NT2/D1 (cell line): ENCODE measurements at regions not wholly inside any gene's neighbourhood (a gene's known extent, or its start where the extent isn't known, plus 50 kb on each side); places are given as distances from the start of the nearest gene placed in this dataset.

Experiments
- DNase-seq: peaks from one replicate; pipeline ENCODE4 v3.0.0-alpha.2; 2011; ENCODE audit warnings: low read depth, low spot score
- H3K27me3 ChIP-seq: 2 replicates; pipeline ENCODE4 v1.6.0; 2011; ENCODE audit warnings: mild to moderate bottlenecking; ENCODE audit not compliant: insufficient read length, insufficient read depth
- H3K36me3 ChIP-seq: 2 replicates; pipeline ENCODE4 v1.6.1; 2011; ENCODE audit warnings: mild to moderate bottlenecking, low read length, mixed read lengths; ENCODE audit not compliant: insufficient read depth, insufficient read length
- H3K4me1 ChIP-seq: 2 replicates; pipeline ENCODE4 v1.5.1; 2011; ENCODE audit not compliant: insufficient read depth, insufficient read length
- H3K4me3 ChIP-seq: 2 replicates; pipeline ENCODE4 v1.5.1; 2011; ENCODE audit warnings: low read depth; ENCODE audit not compliant: insufficient read length
- H3K9ac ChIP-seq: 2 replicates; pipeline ENCODE4 v1.6.0; 2011; ENCODE audit warnings: low read depth; ENCODE audit not compliant: insufficient read length
- H3K9me3 ChIP-seq: 2 replicates; pipeline ENCODE4 v1.5.1; 2011; ENCODE audit warnings: mild to moderate bottlenecking, low read length; ENCODE audit not compliant: insufficient read depth
- SUZ12 ChIP-seq: IDR thresholded peaks from 2 replicates; pipeline ENCODE4 v1.6.1; 2011; ENCODE audit not compliant: insufficient read length, insufficient read depth; ENCODE audit errors: extremely low read depth
- YY1 ChIP-seq: IDR thresholded peaks from 2 replicates; pipeline ENCODE4 v1.6.1; 2011; ENCODE audit not compliant: insufficient read length, insufficient read depth
- ZNF274 ChIP-seq: IDR thresholded peaks from 2 replicates; pipeline ENCODE4 v1.6.1; 2011; ENCODE audit warnings: mild to moderate bottlenecking, low read depth, low read length

DNA sequence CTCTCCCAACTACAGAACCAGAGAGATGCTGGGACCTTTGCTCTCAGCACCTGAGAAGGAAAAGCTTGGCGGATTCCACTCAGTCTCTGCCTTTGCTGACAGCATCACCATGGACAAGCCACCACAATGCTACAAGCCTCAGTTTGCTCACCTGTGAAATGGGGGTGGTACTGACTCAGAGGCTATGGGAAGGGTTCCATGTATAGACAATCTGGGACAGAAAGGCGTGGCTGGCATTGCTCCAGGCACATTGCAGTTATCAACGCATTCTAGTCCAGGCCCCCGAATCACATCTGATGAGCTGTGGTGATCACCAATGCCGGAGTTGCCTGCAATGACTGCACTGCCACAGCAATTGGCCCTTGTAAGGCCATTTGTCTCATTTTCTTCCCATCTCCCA, 72.6 kb downstream of the ISX start:
- Histone ChIP-seq H3K4me1 (peaks cover 2% of the 10 kb centered on the region), H3K9me3 (no peaks in the 10 kb centered on the region), H3K4me3 (no peak overlapping the region), H3K36me3 (no peaks in the 10 kb centered on the region), H3K9ac (no peak overlapping the region), H3K27me3 (no peaks in the 10 kb centered on the region)
- TF ChIP-seq YY1 (no peak), ZNF274 (no peak), SUZ12 (no peak)
- DNase-seq: no peak

DNA sequence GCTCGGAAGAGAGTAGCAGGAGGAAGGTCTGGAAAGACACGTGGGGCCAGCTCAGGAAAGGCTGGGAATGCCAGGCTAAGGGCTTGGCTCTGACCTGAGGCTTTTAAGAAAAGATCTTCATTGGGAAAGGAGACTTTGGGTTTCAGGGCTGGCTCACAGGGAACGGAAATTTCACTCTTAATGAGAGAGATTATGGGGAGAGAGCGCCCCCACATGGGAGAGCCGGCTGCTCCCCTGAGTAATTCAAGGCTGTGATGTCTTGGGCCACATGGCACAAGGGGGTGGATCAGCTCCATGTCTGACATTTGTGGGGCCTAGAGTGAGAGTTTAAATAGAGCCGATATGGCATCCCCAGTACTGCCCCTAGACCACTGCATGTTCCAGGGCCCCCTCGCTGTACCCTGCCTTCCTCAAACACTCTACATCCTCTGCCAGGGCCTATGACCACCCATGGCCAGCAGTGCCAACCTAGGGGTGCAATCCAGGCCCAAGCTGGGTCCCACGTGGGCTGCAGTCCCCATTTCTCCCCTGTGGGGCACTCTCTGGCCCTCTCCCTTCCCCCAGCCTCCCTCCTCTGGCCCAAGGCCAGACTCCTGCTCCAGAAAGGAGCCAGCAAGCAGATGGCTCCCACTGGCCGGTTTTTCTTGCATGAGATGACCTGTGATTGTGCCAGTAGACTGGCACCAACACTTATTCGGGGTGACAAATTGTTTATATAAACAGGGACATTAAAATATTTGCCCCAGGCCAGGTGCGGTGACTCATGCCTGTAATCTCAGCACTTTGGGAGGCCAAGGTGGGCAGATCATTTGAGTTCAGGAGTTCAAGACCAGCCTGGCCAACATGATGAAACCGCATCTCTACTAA, 75.2 kb downstream of the ISX start:
- DNase-seq: no peak
- no peak overlapping the region for H3K4me3 ChIP-seq
- no peaks in the 10 kb centered on the region for H3K9me3 ChIP-seq
- H3K36me3 ChIP-seq: no peaks in the 10 kb centered on the region
- peaks cover 2% of the 10 kb centered on the region for H3K4me1 ChIP-seq
- no peaks in the 10 kb centered on the region for H3K27me3 ChIP-seq
- TF ChIP-seq ZNF274 (no peak), SUZ12 (no peak), YY1 (no peak)
- H3K9ac ChIP-seq: no peak overlapping the region

DNA sequence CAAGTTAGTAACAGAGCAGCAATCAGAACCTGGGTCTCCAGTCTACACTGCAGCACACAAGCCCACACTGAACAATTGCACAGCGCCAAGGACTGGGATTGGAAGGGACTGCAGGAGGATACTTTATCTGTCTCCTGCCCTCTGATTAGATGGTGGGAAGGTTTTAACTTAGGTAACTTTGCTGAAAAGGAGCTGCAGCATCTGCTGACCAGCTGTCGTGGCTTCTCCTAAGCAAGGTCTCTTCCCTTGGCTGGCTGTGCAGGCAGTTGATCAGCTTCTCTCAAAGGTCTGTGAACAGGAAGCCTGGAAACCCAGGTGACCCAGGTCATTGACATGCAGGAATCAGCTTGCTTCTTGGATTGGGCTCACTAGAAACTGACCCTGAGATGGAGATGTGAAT, 82.4 kb downstream of the ISX start:
- TF ChIP-seq YY1: no peak
- no peak for TF ChIP-seq SUZ12
- no peak for TF ChIP-seq ZNF274
- no peaks in the 10 kb centered on the region for H3K9me3 ChIP-seq
- no peak for DNase-seq

DNA sequence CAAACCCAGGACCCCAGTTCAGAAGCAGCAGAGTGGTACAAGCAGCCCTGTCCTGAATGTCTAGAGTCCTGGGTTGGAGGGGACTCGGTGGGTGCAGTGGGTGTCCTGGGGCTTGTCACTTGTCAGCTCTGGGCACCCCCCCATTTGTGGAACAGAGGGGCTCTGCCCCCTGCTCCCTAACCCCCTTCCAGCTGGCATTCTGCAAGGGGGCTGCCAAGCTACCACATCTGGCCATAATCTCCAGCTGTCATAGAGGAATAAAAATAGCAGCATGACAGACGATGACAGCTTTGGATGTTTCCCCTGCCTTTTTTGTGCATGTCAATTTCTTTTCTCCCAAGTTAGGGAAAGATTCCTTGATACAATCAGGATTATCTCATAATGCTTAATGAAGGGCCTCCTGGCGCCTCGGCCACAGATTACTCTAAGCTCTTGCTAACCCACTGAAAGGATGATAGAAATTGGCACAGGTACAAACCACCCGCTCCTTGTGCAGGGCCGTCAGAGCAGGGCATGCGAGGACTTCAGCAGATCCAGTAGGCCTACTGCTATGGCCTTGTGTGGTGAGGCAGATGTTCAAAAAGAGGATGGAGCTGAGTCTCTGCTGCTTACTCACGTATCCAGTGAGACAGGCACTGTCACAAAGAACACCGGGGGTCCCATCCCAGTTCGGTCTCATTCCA, 83.0 kb downstream of the ISX start:
- H3K36me3 ChIP-seq: no peaks in the 10 kb centered on the region
- H3K27me3 ChIP-seq: no peaks in the 10 kb centered on the region
- no peak for TF ChIP-seq YY1
- TF ChIP-seq ZNF274: no peak
- no peak for TF ChIP-seq SUZ12
- no peak for DNase-seq
- no peak overlapping the region for H3K4me3 ChIP-seq
- peaks cover under 1% of the 10 kb centered on the region for H3K4me1 ChIP-seq
- H3K9ac ChIP-seq: no peak overlapping the region
- H3K9me3 ChIP-seq: no peaks in the 10 kb centered on the region

More for the DNA sequence above, 82.4 kb downstream of the ISX start:
- Histone ChIP-seq H3K9ac (no peak overlapping the region), H3K36me3 (no peaks in the 10 kb centered on the region), H3K27me3 (no peaks in the 10 kb centered on the region), H3K4me1 (no peaks in the 10 kb centered on the region), H3K4me3 (no peak overlapping the region)

DNA sequence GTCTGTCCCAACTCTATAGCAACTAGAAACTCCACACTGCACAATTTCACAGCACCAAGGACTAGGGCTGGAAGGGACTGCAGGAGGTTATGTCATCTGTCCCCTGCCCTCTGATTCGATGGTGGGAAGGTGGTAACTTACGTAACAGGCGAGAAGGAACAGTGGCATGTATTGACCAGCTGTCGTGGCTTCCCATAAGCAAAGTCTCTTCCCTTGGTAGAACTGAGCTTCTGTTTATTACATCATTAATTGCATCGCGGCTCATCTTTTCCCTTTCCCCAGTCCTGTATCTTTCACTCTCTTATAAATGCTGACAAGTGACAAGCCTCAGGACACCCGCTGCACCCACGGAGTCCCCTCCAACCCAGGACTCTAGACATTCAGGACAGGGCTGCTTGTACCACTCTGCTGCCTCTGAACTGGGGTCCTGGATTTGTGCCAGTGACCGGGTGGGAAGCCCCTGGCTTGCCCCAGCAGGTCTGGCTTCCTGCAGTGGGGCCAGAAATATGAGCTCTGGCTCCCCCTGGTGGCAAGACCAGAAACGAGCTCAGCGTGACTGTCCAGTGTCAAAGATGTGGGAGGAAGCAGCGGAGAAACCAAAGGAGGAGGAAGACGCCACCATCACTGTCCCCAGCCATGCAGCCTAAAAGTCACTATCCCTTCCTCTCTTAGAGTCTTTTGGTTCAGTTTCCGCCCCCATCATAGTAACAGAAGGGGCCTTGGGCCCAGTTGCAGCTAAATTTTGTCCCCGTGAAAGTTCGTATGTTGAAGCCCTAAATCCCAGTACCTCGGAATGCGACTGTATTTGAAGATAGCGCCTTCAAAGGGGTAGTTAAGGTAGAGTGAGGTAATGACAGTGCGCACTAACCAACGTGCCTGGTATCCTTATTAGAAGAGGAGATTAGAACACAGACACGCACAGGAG, 84.5 kb downstream of the ISX start:
- no peak for DNase-seq
- H3K4me1 ChIP-seq: peaks cover 4% of the 10 kb centered on the region
- no peaks in the 10 kb centered on the region for H3K9me3 ChIP-seq

DNA sequence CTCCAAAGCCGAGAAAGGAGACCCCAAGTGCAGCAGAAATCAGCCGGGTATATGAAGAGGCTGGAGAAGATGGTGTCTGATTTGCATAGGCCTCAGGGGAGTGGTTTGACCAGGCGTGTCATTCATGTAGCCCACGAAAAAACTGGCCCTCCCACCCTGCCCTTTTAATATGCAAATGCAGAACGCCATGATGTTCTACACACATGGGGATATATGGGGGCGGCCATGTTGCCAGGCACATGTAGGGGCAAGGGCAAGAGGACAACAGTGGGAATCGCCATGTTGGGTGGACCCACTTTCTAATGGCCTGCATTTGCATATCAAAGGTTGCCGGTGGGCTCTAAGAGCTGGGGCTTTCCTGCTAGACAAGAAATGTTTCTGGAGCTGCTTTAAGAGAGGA, 86.4 kb downstream of the ISX start:
- Histone ChIP-seq H3K36me3 (no peaks in the 10 kb centered on the region), H3K4me1 (peaks cover 4% of the 10 kb centered on the region), H3K4me3 (no peak overlapping the region), H3K9me3 (no peaks in the 10 kb centered on the region), H3K27me3 (no peaks in the 10 kb centered on the region), H3K9ac (no peak overlapping the region)
- DNase-seq: no peak
- no peak for TF ChIP-seq ZNF274
- no peak for TF ChIP-seq YY1
- no peak for TF ChIP-seq SUZ12

More for the DNA sequence above, 84.5 kb downstream of the ISX start:
- H3K36me3 ChIP-seq: no peaks in the 10 kb centered on the region
- no peaks in the 10 kb centered on the region for H3K27me3 ChIP-seq
- H3K4me3 ChIP-seq: no peak overlapping the region
- TF ChIP-seq YY1 (no peak), SUZ12 (no peak), ZNF274 (no peak)
- no peak overlapping the region for H3K9ac ChIP-seq
